ENCODE measurements at regions not wholly inside any gene's neighbourhood (a gene's known extent, or its start where the extent isn't known, plus 50 kb on each side); places are given as distances from the start of the nearest gene placed in this dataset.

GRCh38 chr10:7035126-7035761, 375.6 kb downstream of the SFMBT2 start (continued):
- TF ChIP-seq, protein P1, sequence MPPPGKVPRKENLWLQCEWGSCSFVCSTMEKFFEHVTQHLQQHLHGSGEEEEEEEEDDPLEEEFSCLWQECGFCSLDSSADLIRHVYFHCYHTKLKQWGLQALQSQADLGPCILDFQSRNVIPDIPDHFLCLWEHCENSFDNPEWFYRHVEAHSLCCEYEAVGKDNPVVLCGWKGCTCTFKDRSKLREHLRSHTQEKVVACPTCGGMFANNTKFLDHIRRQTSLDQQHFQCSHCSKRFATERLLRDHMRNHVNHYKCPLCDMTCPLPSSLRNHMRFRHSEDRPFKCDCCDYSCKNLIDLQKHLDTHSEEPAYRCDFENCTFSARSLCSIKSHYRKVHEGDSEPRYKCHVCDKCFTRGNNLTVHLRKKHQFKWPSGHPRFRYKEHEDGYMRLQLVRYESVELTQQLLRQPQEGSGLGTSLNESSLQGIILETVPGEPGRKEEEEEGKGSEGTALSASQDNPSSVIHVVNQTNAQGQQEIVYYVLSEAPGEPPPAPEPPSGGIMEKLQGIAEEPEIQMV (CRISPR knock-in tag; IDR thresholded peaks at IDR 0.05; ENCODE audit: low read depth), result no peak
- no peak for TF ChIP-seq HBP1 (CRISPR knock-in tag; IDR thresholded peaks at IDR 0.05; ENCODE audit: low read depth)

DNA sequence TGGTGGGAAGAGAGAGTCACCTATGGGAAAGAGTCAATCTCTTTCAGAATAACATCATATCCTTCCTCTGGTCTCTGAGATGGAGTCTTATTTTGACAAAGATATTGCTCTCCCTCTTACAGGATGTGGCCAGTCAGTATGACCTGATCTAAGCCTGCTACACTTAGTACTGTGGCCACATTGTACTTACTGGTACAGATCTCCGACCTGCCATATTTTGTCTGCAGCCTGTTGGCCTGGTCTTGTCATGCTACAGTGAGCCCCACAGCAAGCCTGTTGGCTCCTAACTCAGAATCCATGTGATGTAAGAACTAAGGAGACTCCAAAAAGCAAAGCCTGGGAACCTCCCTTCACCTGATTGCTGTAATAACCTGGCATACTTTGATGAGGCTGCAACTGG, 377.8 kb downstream of the SFMBT2 start:
- H3K9me3 ChIP-seq (ENCODE audit: low read length), result no peaks in the 10 kb centered on the region
- H4K20me1 ChIP-seq (ENCODE audit: insufficient read depth, low read length), result no peaks in the 10 kb centered on the region
- H2AFZ ChIP-seq (ENCODE audit: low read length), result no peak overlapping the region
- DNase-seq (ENCODE audit: low spot score) (no peak), FAIRE-seq (no peak), ATAC-seq (no peak)
- WGBS (ENCODE audit: low lambda C conversion rate), result 0% methylated on average over 1 of the region's 1 CpG
- H3K79me2 ChIP-seq (ENCODE audit: insufficient read depth, low read length), result no peaks in the 10 kb centered on the region
- BruUV-seq (replicated peaks), result no TSS peak
- intact Hi-C loops (cut with micrococcal nuclease; ENCODE audit: unreplicated experiment) (no loop called here), in situ Hi-C loops (cut with HindIII; ENCODE audit: extremely low pct_ligation_motif_present, low pct_unique_long_range_greater_than_20kb) (no loop called here)
- no peaks in the 10 kb centered on the region for H3K4me1 ChIP-seq (ENCODE audit: insufficient read depth, low read length)
- POLR2A ChIA-PET, result no interaction called here
- TF ChIP-seq, protein P2, sequence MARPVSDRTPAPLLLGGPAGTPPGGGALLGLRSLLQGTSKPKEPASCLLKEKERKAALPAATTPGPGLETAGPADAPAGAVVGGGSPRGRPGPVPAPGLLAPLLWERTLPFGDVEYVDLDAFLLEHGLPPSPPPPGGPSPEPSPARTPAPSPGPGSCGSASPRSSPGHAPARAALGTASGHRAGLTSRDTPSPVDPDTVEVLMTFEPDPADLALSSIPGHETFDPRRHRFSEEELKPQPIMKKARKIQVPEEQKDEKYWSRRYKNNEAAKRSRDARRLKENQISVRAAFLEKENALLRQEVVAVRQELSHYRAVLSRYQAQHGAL (CRISPR knock-in tag; IDR thresholded peaks at IDR 0.05; ENCODE audit: not compliant biosample characterization), result no peak
- TF ChIP-seq ARID2 (CRISPR knock-in tag; IDR thresholded peaks at IDR 0.05; ENCODE audit: borderline replicate concordance), result no peak
- TF ChIP-seq CBX2 (IDR thresholded peaks at IDR 0.05; ENCODE audit: low read depth, low read length), result no peak
- no peak for TF ChIP-seq CBX2 (CRISPR knock-in tag; IDR thresholded peaks at IDR 0.05; ENCODE audit: low read depth)
- TF ChIP-seq, protein P3, sequence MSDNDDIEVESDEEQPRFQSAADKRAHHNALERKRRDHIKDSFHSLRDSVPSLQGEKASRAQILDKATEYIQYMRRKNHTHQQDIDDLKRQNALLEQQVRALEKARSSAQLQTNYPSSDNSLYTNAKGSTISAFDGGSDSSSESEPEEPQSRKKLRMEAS (IDR thresholded peaks at IDR 0.05), result no peak
- TF ChIP-seq TBL1XR1 (IDR thresholded peaks at IDR 0.05; ENCODE audit: borderline replicate concordance, low read length, partially characterized antibody), result no peak
- no peak for TF ChIP-seq KMT2B (CRISPR knock-in tag; IDR thresholded peaks at IDR 0.05)
- TF ChIP-seq ZNF510 (CRISPR knock-in tag; IDR thresholded peaks at IDR 0.05; ENCODE audit: low read depth), result no peak
- TF ChIP-seq SRSF1 (optimal IDR thresholded peaks at IDR 0.05; ENCODE audit: low read depth, low read length), result no peak
- TF ChIP-seq, protein P4, sequence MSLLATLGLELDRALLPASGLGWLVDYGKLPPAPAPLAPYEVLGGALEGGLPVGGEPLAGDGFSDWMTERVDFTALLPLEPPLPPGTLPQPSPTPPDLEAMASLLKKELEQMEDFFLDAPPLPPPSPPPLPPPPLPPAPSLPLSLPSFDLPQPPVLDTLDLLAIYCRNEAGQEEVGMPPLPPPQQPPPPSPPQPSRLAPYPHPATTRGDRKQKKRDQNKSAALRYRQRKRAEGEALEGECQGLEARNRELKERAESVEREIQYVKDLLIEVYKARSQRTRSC (CRISPR knock-in tag; IDR thresholded peaks at IDR 0.05; ENCODE audit: low read depth), result no peak
- TF ChIP-seq KMT2A (CRISPR knock-in tag; IDR thresholded peaks at IDR 0.05), result no peak
- TF ChIP-seq SNRNP70 (IDR thresholded peaks at IDR 0.05; ENCODE audit: low read depth, low read length), result no peak
- no peak overlapping the region for H3K4me2 ChIP-seq (ENCODE audit: low read depth, low read length)
- H3K27ac ChIP-seq (ENCODE audit: extremely low read length, insufficient read depth, low read length), result no peak overlapping the region
- H3K27me3 ChIP-seq (ENCODE audit: control insufficient read depth in 1 of 2, insufficient read depth in 2 of 2, low read length in 2 of 2), result no peaks in the 10 kb centered on the region
- H3K9ac ChIP-seq (ENCODE audit: insufficient read depth, low read depth, low read length), result no peak overlapping the region
- no peak overlapping the region for H3K4me3 ChIP-seq (replicated peaks in 1 of 3; ENCODE audit: insufficient read depth in 1 of 3, low read depth in 2 of 3, low read length in 3 of 3)
- CTCF ChIA-PET (ENCODE audit: low intra/inter-chr PET ratio, low total read pairs), result no interaction called here
- no peaks in the 10 kb centered on the region for H3K36me3 ChIP-seq (replicated peaks in 1 of 2; ENCODE audit: control insufficient read depth in 1 of 2, insufficient read depth in 2 of 2, low read length in 2 of 2)
